HG03039 (cell line): ENCODE measurements at regions not wholly inside any gene's neighbourhood (a gene's known extent, or its start where the extent isn't known, plus 50 kb on each side); places are given as distances from the start of the nearest gene placed in this dataset.

Source experiments
- ATAC-seq: cut with Tn5 transposase; IDR thresholded peaks from one replicate; pipeline ENCODE4 v1.9.1; 2021; ENCODE audit warnings: mild to moderate bottlenecking, moderate library complexity; ENCODE audit not compliant: unreplicated experiment

- no peak for ATAC-seq
Measured at GRCh38 chr13:63699948-63700347, 2284.3 kb upstream of the PCDH20 start.

- ATAC-seq = no peak
Measured at GRCh38 chr13:63696055-63696454, 2280.4 kb upstream of the PCDH20 start.

GRCh38 chr13:63693696-63694095 lies 2278.0 kb upstream of the PCDH20 start:
- ATAC-seq = no peak

GRCh38 chr13:63691474-63691873 lies 2275.8 kb upstream of the PCDH20 start:
- ATAC-seq = no peak

- ATAC-seq = no peak
Measured at GRCh38 chr13:63690672-63691071, 2275.0 kb upstream of the PCDH20 start.

GRCh38 chr13:63684822-63685221 lies 2269.2 kb upstream of the PCDH20 start:
- no peak for ATAC-seq

GRCh38 chr13:63680704-63681103 lies 2265.1 kb upstream of the PCDH20 start:
- ATAC-seq = no peak

- no peak for ATAC-seq
Measured at GRCh38 chr13:63671296-63671695, 2255.6 kb upstream of the PCDH20 start.

GRCh38 chr13:63651394-63651793 lies 2235.7 kb upstream of the PCDH20 start:
- no peak for ATAC-seq

GRCh38 chr13:63643543-63643942 lies 2227.9 kb upstream of the PCDH20 start:
- no peak for ATAC-seq

GRCh38 chr13:63636316-63636993 lies 2220.8 kb upstream of the PCDH20 start:
- no peak for ATAC-seq

- no peak for ATAC-seq
Measured at GRCh38 chr13:63632321-63632720, 2216.7 kb upstream of the PCDH20 start.

- ATAC-seq = no peak
Measured at GRCh38 chr13:63631006-63631405, 2215.4 kb upstream of the PCDH20 start.

- no peak for ATAC-seq
Measured at GRCh38 chr13:63629591-63629990, 2213.9 kb upstream of the PCDH20 start.

GRCh38 chr13:63628310-63628709 lies 2212.7 kb upstream of the PCDH20 start:
- no peak for ATAC-seq

- no peak for ATAC-seq
Measured at GRCh38 chr13:63625869-63626268, 2210.2 kb upstream of the PCDH20 start.

- no peak for ATAC-seq
Measured at GRCh38 chr13:63614874-63615612, 2199.4 kb upstream of the PCDH20 start.

GRCh38 chr13:63607153-63607552 lies 2191.5 kb upstream of the PCDH20 start:
- ATAC-seq = no peak

- no peak for ATAC-seq
Measured at GRCh38 chr13:63605962-63606361, 2190.3 kb upstream of the PCDH20 start.

GRCh38 chr13:63605403-63605802 lies 2189.8 kb upstream of the PCDH20 start:
- ATAC-seq = no peak

- ATAC-seq = no peak
Measured at GRCh38 chr13:63595811-63596210, 2180.2 kb upstream of the PCDH20 start.

- no peak for ATAC-seq
Measured at GRCh38 chr13:63586467-63586866, 2170.8 kb upstream of the PCDH20 start.

- ATAC-seq = no peak
Measured at GRCh38 chr13:63578796-63579195, 2163.1 kb upstream of the PCDH20 start.
